ENCODE measurements at regions not wholly inside any gene's neighbourhood (a gene's known extent, or its start where the extent isn't known, plus 50 kb on each side); places are given as distances from the start of the nearest gene placed in this dataset.

DNA sequence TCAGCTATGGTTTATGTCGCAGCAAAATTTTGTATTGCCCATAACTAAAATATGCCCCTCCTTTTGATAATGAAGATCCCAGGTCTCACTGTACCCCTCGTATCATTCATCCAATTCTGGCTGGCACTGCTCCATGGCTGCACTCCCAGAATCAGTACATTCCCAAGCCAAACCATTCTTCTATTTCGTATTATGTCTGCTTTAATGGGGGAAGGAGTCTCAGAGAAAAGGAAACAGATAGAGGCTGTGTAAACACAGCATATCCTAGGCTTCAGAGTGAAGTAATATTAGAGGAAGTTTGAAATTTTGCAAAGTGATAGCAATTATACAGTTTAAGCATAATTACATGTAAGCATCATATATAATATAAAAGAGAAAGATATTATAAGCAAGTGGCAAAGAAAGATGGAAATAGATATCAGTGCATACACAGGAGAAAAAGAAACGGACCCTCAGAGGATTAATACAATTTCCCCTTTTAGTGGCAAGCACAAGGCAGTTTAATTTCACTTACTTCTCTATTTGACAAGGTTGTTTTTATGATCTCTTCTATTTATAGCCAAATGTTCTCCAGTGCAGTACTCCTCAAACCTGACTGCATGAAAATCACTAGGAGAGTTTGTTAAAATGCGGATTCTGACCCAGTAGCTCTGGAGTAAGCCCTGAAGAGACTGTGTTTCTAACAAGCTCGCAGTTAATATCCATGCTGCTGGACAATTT lies 56.5 kb upstream of the TENT5A start:
- no peak for TF ChIP-seq POLR2AphosphoS5 (IDR thresholded peaks at IDR 0.05)
- no peak for TF ChIP-seq CTCF (IDR thresholded peaks at IDR 0.05)
- no peak for TF ChIP-seq EP300 (IDR thresholded peaks at IDR 0.05)
